ENCODE measurements at regions not wholly inside any gene's neighbourhood (a gene's known extent, or its start where the extent isn't known, plus 50 kb on each side); places are given as distances from the start of the nearest gene placed in this dataset.
"Not testable (repeated sequence)": the region's sequence is repeated elsewhere in the genome, so short reads cannot be mapped to it uniquely, and the experiment has no call there.

DNA sequence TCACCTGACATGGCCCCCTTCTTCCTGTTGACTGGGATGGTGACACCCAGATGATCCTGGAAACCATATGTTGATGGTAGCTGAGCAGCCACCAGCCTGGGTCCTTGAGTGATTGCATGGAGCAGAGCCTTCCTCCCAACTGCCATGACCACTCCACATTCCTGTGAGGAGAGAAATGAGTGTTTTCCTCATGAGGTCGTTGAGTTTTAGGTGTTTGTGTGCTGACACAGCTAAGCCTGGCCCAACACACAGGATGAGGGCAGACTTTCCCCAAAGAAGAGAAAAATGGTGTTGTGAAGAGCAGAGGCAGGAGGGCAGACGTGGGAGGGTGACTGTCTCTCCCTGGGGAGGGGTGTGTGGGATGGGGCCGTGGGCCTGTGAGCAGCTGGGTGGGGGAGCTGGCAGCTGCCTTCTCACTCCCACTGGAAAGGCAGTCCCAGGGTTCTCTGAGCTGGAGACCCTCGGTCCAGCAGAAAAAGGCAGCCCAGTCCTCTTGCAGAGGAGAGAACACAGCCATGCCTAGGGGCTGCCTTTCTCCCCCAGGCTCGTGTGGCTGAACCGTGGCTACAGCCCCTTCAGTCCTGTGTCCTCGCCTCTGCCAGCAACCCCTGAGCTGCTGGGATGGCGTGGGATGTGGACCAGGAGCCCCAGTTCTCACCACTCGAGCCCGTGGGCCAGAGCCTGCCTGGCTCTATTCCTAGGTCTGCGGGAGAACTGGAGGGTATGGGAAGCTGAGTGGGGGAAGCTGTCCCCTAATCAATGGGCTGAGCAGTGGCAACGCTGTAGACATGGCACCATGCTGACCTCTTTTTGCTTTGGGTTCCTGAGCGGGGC, 257.0 kb downstream of the ADGRD1 start:
- no peak for DNase-seq (ENCODE audit: extremely low read depth, low read depth)
- TF ChIP-seq, protein P1, sequence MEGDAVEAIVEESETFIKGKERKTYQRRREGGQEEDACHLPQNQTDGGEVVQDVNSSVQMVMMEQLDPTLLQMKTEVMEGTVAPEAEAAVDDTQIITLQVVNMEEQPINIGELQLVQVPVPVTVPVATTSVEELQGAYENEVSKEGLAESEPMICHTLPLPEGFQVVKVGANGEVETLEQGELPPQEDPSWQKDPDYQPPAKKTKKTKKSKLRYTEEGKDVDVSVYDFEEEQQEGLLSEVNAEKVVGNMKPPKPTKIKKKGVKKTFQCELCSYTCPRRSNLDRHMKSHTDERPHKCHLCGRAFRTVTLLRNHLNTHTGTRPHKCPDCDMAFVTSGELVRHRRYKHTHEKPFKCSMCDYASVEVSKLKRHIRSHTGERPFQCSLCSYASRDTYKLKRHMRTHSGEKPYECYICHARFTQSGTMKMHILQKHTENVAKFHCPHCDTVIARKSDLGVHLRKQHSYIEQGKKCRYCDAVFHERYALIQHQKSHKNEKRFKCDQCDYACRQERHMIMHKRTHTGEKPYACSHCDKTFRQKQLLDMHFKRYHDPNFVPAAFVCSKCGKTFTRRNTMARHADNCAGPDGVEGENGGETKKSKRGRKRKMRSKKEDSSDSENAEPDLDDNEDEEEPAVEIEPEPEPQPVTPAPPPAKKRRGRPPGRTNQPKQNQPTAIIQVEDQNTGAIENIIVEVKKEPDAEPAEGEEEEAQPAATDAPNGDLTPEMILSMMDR (IDR thresholded peaks at IDR 0.05; ENCODE audit: low read depth, low read length): no peak

DNA sequence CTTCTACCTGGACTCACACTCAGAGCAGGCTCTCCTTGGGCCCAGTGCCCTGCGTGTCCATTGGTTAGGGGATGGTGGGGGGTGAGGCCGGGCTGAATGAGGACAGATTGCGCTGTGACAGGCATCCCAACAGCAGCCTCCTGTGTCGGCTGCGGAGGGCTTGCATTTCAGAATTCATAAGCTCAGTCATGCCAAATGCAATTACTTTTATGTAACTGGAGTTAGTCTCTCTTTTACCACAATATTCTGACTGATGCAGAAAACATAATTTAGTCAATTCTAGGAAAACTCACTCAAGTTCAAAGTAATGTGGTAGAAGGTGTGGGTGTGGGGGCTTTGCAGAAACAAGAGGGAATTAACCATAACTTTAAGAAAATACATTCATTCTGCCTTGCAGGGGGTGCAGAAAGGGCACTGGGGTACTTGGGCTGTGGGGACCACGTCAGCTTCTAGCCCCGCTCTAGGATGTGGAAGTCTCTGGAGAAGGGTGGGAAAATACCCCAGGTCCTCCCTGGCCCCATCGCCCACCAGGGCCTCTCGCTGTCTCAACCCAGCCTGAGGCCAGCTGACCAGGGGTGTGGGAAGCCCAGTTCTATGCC, 257.7 kb downstream of the ADGRD1 start:
- DNase-seq (ENCODE audit: extremely low read depth, low read depth): no peak
- TF ChIP-seq, protein P1 (IDR thresholded peaks at IDR 0.05; ENCODE audit: low read depth, low read length): no peak

DNA sequence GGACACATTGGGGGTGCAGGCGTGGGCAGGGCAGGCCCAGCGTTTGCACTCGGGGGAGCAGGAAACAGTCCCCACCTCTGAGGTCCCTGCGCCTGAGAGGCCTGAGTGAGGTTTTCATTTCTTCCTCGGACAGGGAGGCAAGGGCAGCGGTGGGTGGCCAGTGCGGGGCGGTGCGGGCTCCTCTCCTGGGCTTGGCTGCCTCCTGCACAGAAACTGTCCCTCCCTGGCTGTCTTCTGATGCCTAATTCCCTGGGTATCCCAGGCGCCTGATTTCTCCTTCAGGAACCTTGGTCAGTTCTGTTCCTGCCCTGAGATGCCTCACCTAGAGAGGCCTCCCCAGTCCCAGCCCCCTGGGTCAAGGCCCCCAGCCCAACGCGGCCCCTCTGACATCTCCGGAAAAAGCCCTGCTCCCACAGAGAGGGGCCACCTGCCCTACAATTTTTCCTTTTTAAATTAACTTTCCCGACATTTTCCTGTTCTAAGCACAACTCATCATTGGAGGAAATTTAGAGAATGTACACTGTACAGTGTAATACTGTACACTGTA, 260.3 kb downstream of the ADGRD1 start:
- TF ChIP-seq, protein P1 (IDR thresholded peaks at IDR 0.05; ENCODE audit: low read depth, low read length): no peak
- DNase-seq (ENCODE audit: extremely low read depth, low read depth): no peak

DNA sequence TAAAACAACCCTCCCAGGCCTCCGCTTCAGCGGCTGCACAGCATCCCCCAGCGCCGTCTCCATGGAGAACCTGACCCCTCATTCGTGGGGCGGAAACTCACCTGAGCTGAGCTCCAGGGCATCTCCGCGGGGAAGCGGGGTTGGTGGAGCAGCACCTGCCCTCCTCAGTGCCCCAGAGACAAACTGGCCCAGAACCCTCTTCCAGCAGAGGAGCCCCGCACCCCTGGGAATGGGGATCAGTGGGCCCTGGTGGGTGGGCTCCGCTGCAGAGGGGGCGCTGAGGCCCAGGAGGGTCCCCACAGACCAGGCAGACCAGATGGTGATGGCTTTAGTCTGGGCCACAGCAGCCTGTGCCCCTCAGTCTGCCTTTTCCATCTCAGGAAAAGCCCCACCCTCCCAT, 261.2 kb downstream of the ADGRD1 start:
- not testable (repeated sequence) for DNase-seq (ENCODE audit: extremely low read depth, low read depth)

DNA sequence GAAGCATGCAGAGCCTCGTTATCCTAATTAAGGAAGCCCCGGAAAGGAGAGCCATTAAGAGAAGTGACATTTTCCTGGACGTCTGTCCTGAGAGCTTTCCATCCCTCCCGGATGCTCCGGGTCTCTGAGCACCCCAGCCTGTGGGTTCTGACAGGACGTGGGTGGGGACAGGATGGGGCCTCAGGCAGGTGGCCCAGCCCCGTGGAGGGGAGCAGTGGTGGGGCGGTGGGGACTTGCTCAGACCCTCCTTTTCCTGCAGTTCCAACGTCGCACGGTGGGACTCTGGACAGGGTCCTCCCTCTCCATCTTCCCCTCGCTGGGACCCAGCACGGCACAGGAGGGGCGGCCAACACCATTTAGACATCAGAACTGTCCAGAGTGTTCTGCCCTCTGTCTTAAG, 262.9 kb downstream of the ADGRD1 start:
- DNase-seq (ENCODE audit: extremely low read depth, low read depth): not testable (repeated sequence)

DNA sequence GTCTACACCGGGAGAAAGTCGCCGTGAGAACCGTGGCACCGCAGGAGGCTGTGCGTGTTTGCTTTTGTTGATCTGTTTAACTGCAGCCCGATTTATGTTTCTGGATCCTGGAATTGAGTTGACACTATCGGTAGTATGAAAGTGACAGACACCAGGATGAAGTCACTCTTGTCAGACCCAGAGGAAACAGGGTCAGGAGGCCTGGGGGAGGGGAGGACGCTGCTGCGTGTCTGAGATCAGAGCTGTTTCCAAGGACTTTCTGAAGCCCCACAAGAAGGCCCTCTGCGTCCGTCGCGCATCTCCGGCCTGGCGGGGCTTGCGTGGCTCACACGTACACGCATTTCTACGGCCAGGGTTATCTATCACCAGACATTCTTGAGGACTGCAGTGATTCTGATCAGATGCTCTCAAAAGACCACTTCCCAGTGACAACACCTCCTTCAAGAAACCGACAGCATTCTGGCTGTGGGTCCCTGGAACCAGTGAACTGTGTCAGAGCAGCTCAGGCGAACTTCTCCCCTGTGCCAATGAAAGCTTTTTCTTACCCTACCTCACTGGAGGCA, 263.4 kb downstream of the ADGRD1 start:
- no peak for DNase-seq (ENCODE audit: extremely low read depth, low read depth)

DNA sequence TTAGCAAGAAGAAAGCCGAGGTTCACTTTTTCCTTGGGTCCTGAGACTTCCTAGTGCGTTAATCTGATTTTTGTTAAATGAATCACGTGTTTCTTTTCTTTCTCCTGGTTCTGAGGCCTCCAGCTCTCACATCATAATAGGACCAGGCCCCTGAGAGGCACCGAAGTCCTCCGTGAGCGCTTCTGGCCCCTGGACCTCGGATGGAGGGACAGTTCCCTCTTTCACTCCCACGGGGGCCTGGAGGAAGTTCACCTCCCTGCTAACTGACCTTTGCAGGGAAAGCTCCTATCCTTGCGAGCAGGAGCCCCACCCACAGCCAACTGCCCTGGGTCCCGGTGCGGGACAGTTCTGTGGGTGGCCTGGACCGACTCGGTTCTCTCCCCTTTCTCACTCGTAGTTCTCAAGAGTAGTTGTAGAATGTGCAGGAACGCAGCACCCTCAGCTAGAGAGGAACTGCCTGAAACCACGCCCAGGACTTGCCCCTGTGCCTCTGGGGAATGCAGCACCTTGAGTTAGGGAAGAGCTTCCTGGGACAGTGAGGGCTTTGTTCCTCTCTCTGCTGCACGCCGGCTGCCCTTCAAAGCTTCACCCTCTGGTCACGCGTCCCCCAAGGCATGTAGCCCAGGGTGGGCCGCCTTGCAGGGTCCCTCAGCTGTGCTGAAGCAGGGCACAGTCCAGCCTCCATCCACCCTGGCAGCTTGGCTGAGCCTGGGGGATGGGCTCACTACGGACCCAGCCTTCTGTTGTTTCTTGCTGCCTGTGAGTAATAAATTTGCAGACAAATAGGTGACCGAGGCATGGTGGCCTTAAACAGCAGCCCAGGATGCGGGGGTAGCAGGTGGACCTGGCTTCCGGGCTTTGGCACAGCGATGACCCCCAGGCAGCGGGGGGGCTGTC, 264.6 kb downstream of the ADGRD1 start:
- DNase-seq (ENCODE audit: extremely low read depth, low read depth): no peak
- TF ChIP-seq, protein P1 (IDR thresholded peaks at IDR 0.05; ENCODE audit: low read depth, low read length): no peak

More for the DNA sequence above, 263.4 kb downstream of the ADGRD1 start:
- TF ChIP-seq, protein P1 (IDR thresholded peaks at IDR 0.05; ENCODE audit: low read depth, low read length): no peak
